Right hindlimb (tissue), 1 donor: ENCODE measurements at regions not wholly inside any gene's neighbourhood (a gene's known extent, or its start where the extent isn't known, plus 50 kb on each side); places are given as distances from the start of the nearest gene placed in this dataset.

Source experiments
- DNase-seq: peaks from one replicate; pipeline ENCODE4 v3.0.0-alpha.2; 2018

- DNase-seq, result no peak
These were observed 450.0 kb upstream of the RASGEF1B start for GRCh38 chr4:81921751-81922159.

GRCh38 chr4:81919810-81920209 lies 448.1 kb upstream of the RASGEF1B start:
- no peak for DNase-seq

- DNase-seq, result no peak
These were observed 447.5 kb upstream of the RASGEF1B start for GRCh38 chr4:81919223-81919622.

GRCh38 chr4:81915430-81915829 lies 443.7 kb upstream of the RASGEF1B start:
- DNase-seq, result no peak

- no peak for DNase-seq
These were observed 442.9 kb upstream of the RASGEF1B start for GRCh38 chr4:81914623-81915022.

- DNase-seq, result peak; percentile 29
These were observed 441.7 kb upstream of the RASGEF1B start for GRCh38 chr4:81913427-81913879.

- no peak for DNase-seq
These were observed 440.8 kb upstream of the RASGEF1B start for GRCh38 chr4:81912376-81913030.

- no peak for DNase-seq
These were observed 435.2 kb upstream of the RASGEF1B start for GRCh38 chr4:81906905-81907304.

- DNase-seq, result no peak
These were observed 434.3 kb upstream of the RASGEF1B start for GRCh38 chr4:81905971-81906370.

GRCh38 chr4:81904121-81904520 lies 432.4 kb upstream of the RASGEF1B start:
- DNase-seq, result no peak

GRCh38 chr4:81903212-81903611 lies 431.5 kb upstream of the RASGEF1B start:
- DNase-seq, result no peak

GRCh38 chr4:81898862-81899504 lies 427.3 kb upstream of the RASGEF1B start:
- DNase-seq, result no peak

- DNase-seq, result no peak
These were observed 425.2 kb upstream of the RASGEF1B start for GRCh38 chr4:81896936-81897335.

- DNase-seq, result no peak
These were observed 419.6 kb upstream of the RASGEF1B start for GRCh38 chr4:81891005-81891996.

GRCh38 chr4:81884986-81885385 lies 413.3 kb upstream of the RASGEF1B start:
- no peak for DNase-seq

- no peak for DNase-seq
These were observed 412.1 kb upstream of the RASGEF1B start for GRCh38 chr4:81883530-81884450.

GRCh38 chr4:81883004-81883403 lies 411.3 kb upstream of the RASGEF1B start:
- DNase-seq, result no peak

- no peak for DNase-seq
These were observed 410.3 kb upstream of the RASGEF1B start for GRCh38 chr4:81881855-81882621.

- DNase-seq, result no peak
These were observed 404.4 kb upstream of the RASGEF1B start for GRCh38 chr4:81876106-81876505.

- DNase-seq, result no peak
These were observed 403.2 kb upstream of the RASGEF1B start for GRCh38 chr4:81874661-81875515.
